Endothelial cell of umbilical vein (primary cell): ENCODE measurements at regions not wholly inside any gene's neighbourhood (a gene's known extent, or its start where the extent isn't known, plus 50 kb on each side); places are given as distances from the start of the nearest gene placed in this dataset.
"Not testable (repeated sequence)": the region's sequence is repeated elsewhere in the genome, so short reads cannot be mapped to it uniquely, and the experiment has no call there.

Experiments
- BruUV-seq: library from RNA; stranded (reverse); fragments of 400-500 nt; replicated peaks from 2 replicates; lab custom pipeline; 2021; lab: Mats Ljungman, UMichigan
- CTCF ChIA-PET: fragments of 300-600, 350-600 bp; sonication (Branson Sonifier 250); formaldehyde crosslinking; loops from one replicate; lab custom pipeline; 2021; ENCODE audit warnings: antibody characterized with exemption, inconsistent platforms; lab: Charles Lee
- POLR2A ChIA-PET: fragments of 300-600, 350-600 bp; sonication (Branson Sonifier 250); formaldehyde crosslinking; loops from one replicate; lab custom pipeline; 2021; ENCODE audit warnings: antibody characterized with exemption, inconsistent platforms; lab: Charles Lee
- DNase-seq: peaks from one replicate; pipeline ENCODE4 v3.0.0-alpha.2; 2011; ENCODE audit warnings: low read depth, low spot score
- FAIRE-seq: peaks from 2 replicates; lab custom pipeline; 2011; peaks lifted over from hg19 to GRCh38; lab: Jason Lieb, UNC
- H2AFZ ChIP-seq: 2 replicates; pipeline ENCODE4 v1.6.0; 2012; ENCODE audit warnings: low read depth, low read length, control low read depth, inconsistent platforms
- H3K27ac ChIP-seq: 2 replicates; pipeline ENCODE4 v1.5.1; 2011; ENCODE audit warnings: low read depth, mild to moderate bottlenecking, control low read depth, low read length, moderate library complexity; ENCODE audit not compliant: insufficient read depth
- H3K27me3 ChIP-seq, 2 experiments: 2 replicates each; pipeline versions ENCODE4 v1.6.0 to v1.6.1; 2011; ENCODE audit warnings: low read length in 2 of 2, mixed read lengths in 1 of 2; ENCODE audit not compliant: control insufficient read depth in 2 of 2, insufficient read depth in 2 of 2
- H3K36me3 ChIP-seq, 2 experiments: 2 replicates in 1 of 2; 3 replicates in 1 of 2; pipeline ENCODE4 v1.5.1; 2011; ENCODE audit warnings: low read length in 2 of 2, mild to moderate bottlenecking in 1 of 2, moderate library complexity in 1 of 2; ENCODE audit not compliant: control insufficient read depth in 2 of 2, insufficient read depth in 2 of 2; ENCODE audit errors: extremely low read depth in 1 of 2
- H3K4me1 ChIP-seq: 3 replicates; pipeline ENCODE4 v1.5.1; 2011; ENCODE audit warnings: mild to moderate bottlenecking, low read length; ENCODE audit not compliant: control insufficient read depth, insufficient read depth; ENCODE audit errors: extremely low read depth
- H3K4me2 ChIP-seq: 2 replicates; pipeline ENCODE4 v1.6.1; 2011; ENCODE audit warnings: low read length, control low read depth, mixed read lengths; ENCODE audit not compliant: insufficient read depth
- H3K4me3 ChIP-seq, 3 experiments: fragments of 200-600 bp in 1 of 3; sonication (generic), shearing (Covaris generic) in 1 of 3; replicated peaks in 1 of 3; 2 replicates each; pipeline ENCODE4 v1.5.1; 2011 to 2016; ENCODE audit warnings: control low read depth in 3 of 3, low read length in 3 of 3, mild to moderate bottlenecking in 2 of 3, inconsistent platforms in 1 of 3, low read depth in 1 of 3, moderate library complexity in 1 of 3; ENCODE audit not compliant: insufficient read depth in 1 of 3
- H3K79me2 ChIP-seq: 2 replicates; pipeline ENCODE4 v1.6.0; 2012; ENCODE audit warnings: low read length, inconsistent platforms; ENCODE audit not compliant: control insufficient read depth, insufficient read depth
- H3K9ac ChIP-seq: replicated peaks from 2 replicates; pipeline ENCODE3; 2011; ENCODE audit warnings: low read length, control low read depth; ENCODE audit not compliant: insufficient read depth; ENCODE audit errors: extremely low read depth
- H3K9me1 ChIP-seq: replicated peaks from 3 replicates; pipeline ENCODE4 v1.6.0; 2011; ENCODE audit warnings: mild to moderate bottlenecking, low read length; ENCODE audit not compliant: control insufficient read depth, insufficient read depth; ENCODE audit errors: extremely low read depth
- H3K9me3 ChIP-seq: replicated peaks from 2 replicates; pipeline ENCODE4 v1.5.1; 2012; ENCODE audit warnings: low read length, inconsistent platforms; ENCODE audit not compliant: control insufficient read depth, insufficient read depth
- H4K20me1 ChIP-seq: replicated peaks from 2 replicates; pipeline ENCODE3; 2011; ENCODE audit warnings: mild to moderate bottlenecking, low read length; ENCODE audit not compliant: control insufficient read depth, insufficient read depth; ENCODE audit errors: extremely low read depth
- CTCF ChIP-seq, 2 donors: IDR thresholded peaks; 1 replicate in 1 of 2; 2 replicates in 1 of 2; pipeline ENCODE4 v1.5.1; 2011; ENCODE audit warnings: low read length in 2 of 2, mild to moderate bottlenecking in 2 of 2, moderate library complexity in 2 of 2, control low read depth in 1 of 2, inconsistent platforms in 1 of 2, low read depth in 1 of 2; ENCODE audit not compliant: insufficient read depth in 1 of 2; ENCODE audit errors: extremely low read depth in 1 of 2
- EZH2 ChIP-seq: IDR thresholded peaks from 2 replicates; pipeline ENCODE4 v1.6.1; 2012; ENCODE audit warnings: borderline replicate concordance, low read depth, mild to moderate bottlenecking, moderate library complexity, low read length, inconsistent platforms; ENCODE audit not compliant: severe bottlenecking
- FOS ChIP-seq: IDR thresholded peaks from 2 replicates; pipeline ENCODE4 v1.6.1; 2011; ENCODE audit warnings: mild to moderate bottlenecking, low read length, moderate library complexity, borderline replicate concordance; ENCODE audit not compliant: insufficient read depth
- GATA2 ChIP-seq: IDR thresholded peaks from 2 replicates; pipeline ENCODE4 v1.7.0; 2011; ENCODE audit warnings: low read depth, mild to moderate bottlenecking, moderate library complexity, mixed read lengths, low read length; ENCODE audit not compliant: insufficient read length, insufficient read depth
- JUN ChIP-seq: IDR thresholded peaks from 2 replicates; pipeline ENCODE4 v1.6.1; 2011; ENCODE audit warnings: borderline replicate concordance, low read depth; ENCODE audit not compliant: insufficient read length, insufficient read depth
- MAX ChIP-seq: IDR thresholded peaks from 2 replicates; pipeline ENCODE4 v1.6.1; 2011; ENCODE audit not compliant: insufficient read depth, insufficient read length
- MYC ChIP-seq: IDR thresholded peaks from one replicate; pipeline ENCODE4 v1.6.1; 2011; ENCODE audit warnings: mild to moderate bottlenecking, low read depth, low read length
- POLR2A ChIP-seq: IDR thresholded peaks from 2 replicates; pipeline ENCODE4 v1.6.1; 2012; ENCODE audit warnings: low read depth, mild to moderate bottlenecking, control low read depth, low read length
- POLR2AphosphoS5 ChIP-seq: IDR thresholded peaks from 2 replicates; pipeline ENCODE4 v1.6.1; 2012; ENCODE audit warnings: low read depth, mild to moderate bottlenecking, control low read depth, low read length, moderate library complexity; ENCODE audit not compliant: insufficient read depth
- dilution Hi-C: fragments of 300-500 bp; cut with MboI; formaldehyde crosslinking; loops from one replicate; pipeline ENCODE4 v1.15.0; 2019; ENCODE audit warnings: low sequenced_read_pairs; ENCODE audit not compliant: extremely low pct_ligation_motif_present
- intact Hi-C: fragments of 100-400 bp; cut with micrococcal nuclease; formaldehyde crosslinking; loops from one replicate; pipeline ENCODE4 v1.10.0; 2022

DNA sequence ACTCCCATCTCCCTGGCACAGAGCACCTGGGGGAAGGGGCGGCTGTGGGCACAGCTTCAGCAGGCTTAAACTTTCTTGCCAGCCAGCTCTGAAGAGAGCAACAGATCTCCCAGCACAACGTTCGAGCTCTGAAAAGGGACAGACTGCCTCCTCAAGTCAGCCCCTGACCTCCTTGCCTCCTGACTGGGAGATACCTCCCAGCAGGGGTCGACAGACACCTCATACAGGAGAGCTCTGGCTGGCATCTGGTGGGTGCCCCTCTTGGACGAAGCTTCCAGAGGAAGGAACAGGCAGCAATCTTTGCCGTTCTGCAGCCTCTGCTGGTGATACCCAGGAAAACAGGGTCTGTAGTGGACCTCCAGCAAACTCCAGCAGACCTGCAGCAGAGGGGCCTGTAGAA is 80.7 kb upstream of the ST3GAL6 start:
- H3K9ac ChIP-seq, H3K4me1 ChIP-seq, H3K36me3 ChIP-seq, H3K4me2 ChIP-seq, intact Hi-C loops, H3K27me3 ChIP-seq, FAIRE-seq, H3K27ac ChIP-seq, H3K79me2 ChIP-seq, H3K9me1 ChIP-seq, CTCF ChIA-PET, DNase-seq, H4K20me1 ChIP-seq, H2AFZ ChIP-seq, H3K9me3 ChIP-seq, H3K4me3 ChIP-seq, BruUV-seq, dilution Hi-C loops: not testable (repeated sequence)
- POLR2A ChIA-PET: interaction anchor here (0.7 kb wide), 1 partner anchor 16 kb away, joined by 9 read pairs; no protein-coding TSS in a partner anchor

DNA sequence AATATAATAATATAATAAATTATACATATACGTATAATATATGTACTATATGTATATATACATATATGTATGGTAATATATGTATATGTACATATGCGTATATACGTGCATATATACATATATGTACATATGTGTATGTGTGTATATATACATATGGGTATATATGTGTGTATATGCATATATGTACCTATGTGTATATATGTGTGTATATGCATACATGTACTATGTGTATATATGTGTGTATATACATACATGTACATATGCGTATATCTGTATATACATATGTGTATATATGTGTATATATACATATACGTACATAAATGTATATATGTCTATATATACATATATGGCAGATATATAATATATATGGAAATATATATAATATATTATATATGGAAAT is 74.8 kb upstream of the ST3GAL6 start:
- Histone ChIP-seq H3K4me2 (no peak overlapping the region), H3K9ac (no peak overlapping the region), H3K9me3 (no peaks in the 10 kb centered on the region), H3K9me1 (no peaks in the 10 kb centered on the region), H2AFZ (no peak overlapping the region), H3K27me3 (no peaks in the 10 kb centered on the region), H3K4me1 (peaks cover 24% of the 10 kb centered on the region), H3K79me2 (no peaks in the 10 kb centered on the region), H3K27ac (no peak overlapping the region), H3K36me3 (no peaks in the 10 kb centered on the region), H3K4me3 (no peak overlapping the region), H4K20me1 (no peaks in the 10 kb centered on the region)
- dilution Hi-C loops (no loop called here), intact Hi-C loops (no loop called here)
- BruUV-seq: no TSS peak
- no peak for TF ChIP-seq JUN
- no peak for TF ChIP-seq GATA2
- TF ChIP-seq EZH2: no peak
- TF ChIP-seq MYC: no peak
- TF ChIP-seq MAX: no peak
- TF ChIP-seq POLR2AphosphoS5: no peak
- TF ChIP-seq CTCF (IDR thresholded peaks at IDR 0.05; ENCODE audit: extremely low read depth in 1 of 2, insufficient read depth in 1 of 2, low read depth in 1 of 2, low read length in 2 of 2): no peak
- TF ChIP-seq POLR2A: no peak
- no peak for TF ChIP-seq FOS
- POLR2A ChIA-PET: no interaction called here
- CTCF ChIA-PET: no interaction called here
- FAIRE-seq (no peak), DNase-seq (no peak)
